ENCODE measurements at regions not wholly inside any gene's neighbourhood (a gene's known extent, or its start where the extent isn't known, plus 50 kb on each side); places are given as distances from the start of the nearest gene placed in this dataset.

GRCh38 chr14:22002860-22003284 is 329.3 kb upstream of the OR4E1 start:
- peak; percentile 58 for DNase-seq
- WGBS, 2 donors, result 23 to 34% methylated on average over 10 of the region's 10 CpGs
- H3K27ac ChIP-seq, result no peak overlapping the region
- no peaks in the 10 kb centered on the region for H3K36me3 ChIP-seq (ENCODE audit: low read depth, missing control alignments)
- intact Hi-C loops (cut with DNase I; ENCODE audit: low total_unique reads), result no loop called here
- no peaks in the 10 kb centered on the region for H3K27me3 ChIP-seq
- H3K4me3 ChIP-seq, result peak overlapping the region in 1 of 2 donors; percentile 0
- H3K9me3 ChIP-seq, result no peaks in the 10 kb centered on the region
- no peak for TF ChIP-seq CTCF (IDR thresholded peaks at IDR 0.05)
- no peak for TF ChIP-seq POLR2A (IDR thresholded peaks at IDR 0.05)
- no peaks in the 10 kb centered on the region for H3K4me1 ChIP-seq

- Histone ChIP-seq H3K4me3 (no peak overlapping the region), H3K27ac (no peak overlapping the region), H3K36me3 (ENCODE audit: low read depth, missing control alignments) (no peaks in the 10 kb centered on the region), H3K4me1 (no peaks in the 10 kb centered on the region), H3K9me3 (no peaks in the 10 kb centered on the region), H3K27me3 (no peaks in the 10 kb centered on the region)
- intact Hi-C loops (cut with DNase I; ENCODE audit: low total_unique reads), result no loop called here
- no peak for TF ChIP-seq POLR2A (IDR thresholded peaks at IDR 0.05)
- no peak for TF ChIP-seq CTCF (IDR thresholded peaks at IDR 0.05)
- 83 to 84% methylated on average over 2 of the region's 2 CpGs for WGBS, 2 donors
- no peak for DNase-seq
Measured at GRCh38 chr14:21999402-21999801, 325.8 kb upstream of the OR4E1 start.

- no peak for DNase-seq
- TF ChIP-seq CTCF (IDR thresholded peaks at IDR 0.05), result no peak
- no peak for TF ChIP-seq POLR2A (IDR thresholded peaks at IDR 0.05)
- WGBS, 2 donors, result 43 to 44% methylated on average over 3 of the region's 3 CpGs
Measured at GRCh38 chr14:21997300-21997699, 323.7 kb upstream of the OR4E1 start.

GRCh38 chr14:21995332-21995731 is 321.7 kb upstream of the OR4E1 start:
- Histone ChIP-seq H3K27ac (no peak overlapping the region), H3K9me3 (no peaks in the 10 kb centered on the region), H3K4me3 (no peak overlapping the region), H3K36me3 (ENCODE audit: low read depth, missing control alignments) (no peaks in the 10 kb centered on the region), H3K27me3 (no peaks in the 10 kb centered on the region), H3K4me1 (no peaks in the 10 kb centered on the region)
- no peak for DNase-seq
- TF ChIP-seq POLR2A (IDR thresholded peaks at IDR 0.05), result no peak
- intact Hi-C loops (cut with DNase I; ENCODE audit: low total_unique reads), result no loop called here

More at GRCh38 chr14:21997300-21997699, 323.7 kb upstream of the OR4E1 start:
- Histone ChIP-seq H3K9me3 (no peaks in the 10 kb centered on the region), H3K27me3 (no peaks in the 10 kb centered on the region), H3K27ac (no peak overlapping the region), H3K4me3 (no peak overlapping the region), H3K36me3 (ENCODE audit: low read depth, missing control alignments) (no peaks in the 10 kb centered on the region), H3K4me1 (no peaks in the 10 kb centered on the region)
- intact Hi-C loops (cut with DNase I; ENCODE audit: low total_unique reads), result no loop called here

GRCh38 chr14:21993837-21994236 is 320.2 kb upstream of the OR4E1 start:
- no peak for TF ChIP-seq CTCF (IDR thresholded peaks at IDR 0.05)
- TF ChIP-seq POLR2A (IDR thresholded peaks at IDR 0.05), result no peak
- intact Hi-C loops (cut with DNase I; ENCODE audit: low total_unique reads), result no loop called here
- Histone ChIP-seq H3K36me3 (ENCODE audit: low read depth, missing control alignments) (no peaks in the 10 kb centered on the region), H3K9me3 (no peaks in the 10 kb centered on the region), H3K4me3 (no peak overlapping the region), H3K27ac (no peak overlapping the region), H3K27me3 (no peaks in the 10 kb centered on the region), H3K4me1 (no peaks in the 10 kb centered on the region)
- no peak for DNase-seq
